Cerebellar cortex (tissue), 1 donor: ENCODE measurements at regions not wholly inside any gene's neighbourhood (a gene's known extent, or its start where the extent isn't known, plus 50 kb on each side); places are given as distances from the start of the nearest gene placed in this dataset.

ENCODE experiments used
- DNase-seq: peaks from one replicate; pipeline ENCODE4 v3.0.0-alpha.2; 2015; ENCODE audit warnings: low spot score

GRCh38 chr10:4074545-4075407, 289.8 kb upstream of the KLF6 start:
- no peak for DNase-seq

- DNase-seq, result no peak
Observed at GRCh38 chr10:4073912-4074311, 288.9 kb upstream of the KLF6 start.

GRCh38 chr10:4070921-4071660, 286.1 kb upstream of the KLF6 start:
- DNase-seq, result no peak

- no peak for DNase-seq
Observed at GRCh38 chr10:4070184-4070583, 285.2 kb upstream of the KLF6 start.

- DNase-seq, result no peak
Observed at GRCh38 chr10:4069491-4069890, 284.5 kb upstream of the KLF6 start.

- DNase-seq, result no peak
Observed at GRCh38 chr10:4068629-4069028, 283.6 kb upstream of the KLF6 start.

- no peak for DNase-seq
Observed at GRCh38 chr10:4067931-4068561, 283.0 kb upstream of the KLF6 start.

GRCh38 chr10:4067531-4067930, 282.5 kb upstream of the KLF6 start:
- DNase-seq, result no peak

- DNase-seq, result no peak
Observed at GRCh38 chr10:4066581-4067390, 281.8 kb upstream of the KLF6 start.

GRCh38 chr10:4064489-4064888, 279.5 kb upstream of the KLF6 start:
- DNase-seq, result no peak

- no peak for DNase-seq
Observed at GRCh38 chr10:4063717-4064116, 278.7 kb upstream of the KLF6 start.

- DNase-seq, result no peak
Observed at GRCh38 chr10:4062751-4063150, 277.7 kb upstream of the KLF6 start.

GRCh38 chr10:4062072-4062471, 277.1 kb upstream of the KLF6 start:
- DNase-seq, result no peak

GRCh38 chr10:4061441-4061951, 276.5 kb upstream of the KLF6 start:
- no peak for DNase-seq

GRCh38 chr10:4059471-4060138, 274.6 kb upstream of the KLF6 start:
- DNase-seq, result no peak

GRCh38 chr10:4058514-4059029, 273.6 kb upstream of the KLF6 start:
- DNase-seq, result no peak

- DNase-seq, result no peak
Observed at GRCh38 chr10:4057725-4058513, 272.9 kb upstream of the KLF6 start.

- no peak for DNase-seq
Observed at GRCh38 chr10:4057021-4057420, 272.0 kb upstream of the KLF6 start.

GRCh38 chr10:4054656-4055435, 269.8 kb upstream of the KLF6 start:
- DNase-seq, result no peak
